ENCODE measurements at regions not wholly inside any gene's neighbourhood (a gene's known extent, or its start where the extent isn't known, plus 50 kb on each side); places are given as distances from the start of the nearest gene placed in this dataset.

GRCh38 chr2:81250270-81250669, 945.7 kb upstream of the LRRTM1 start:
- no peaks in the 10 kb centered on the region for H3K4me1 ChIP-seq (ENCODE audit: control insufficient read depth, insufficient read depth, low read length)

DNA sequence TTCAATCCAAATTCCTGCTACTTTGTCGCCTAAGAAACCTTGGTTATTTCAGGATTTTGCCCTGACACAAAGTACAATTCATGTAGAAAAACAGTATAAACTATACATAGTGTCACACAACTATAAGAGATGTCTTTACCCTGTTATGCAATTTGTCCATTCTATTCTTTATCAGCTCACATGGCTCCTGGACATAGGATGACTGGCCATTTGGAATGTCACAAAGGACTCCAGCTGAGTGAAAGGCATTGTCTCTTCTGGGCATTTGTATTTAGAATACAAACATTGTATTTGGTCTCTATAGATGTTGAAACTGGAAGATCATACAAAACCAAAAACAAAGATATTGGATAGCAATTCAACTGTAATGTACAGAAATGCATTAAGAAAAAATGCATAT, 944.6 kb upstream of the LRRTM1 start:
- H3K9me3 ChIP-seq (ENCODE audit: control insufficient read depth, low read length): no peaks in the 10 kb centered on the region
- H3K4me3 ChIP-seq (ENCODE audit: low read length): no peak overlapping the region
- H3K36me3 ChIP-seq (ENCODE audit: control insufficient read depth, insufficient read depth, low read length, severe bottlenecking): no peaks in the 10 kb centered on the region
- DNase-seq (ENCODE audit: low read depth): no peak
- H3K4me1 ChIP-seq (ENCODE audit: control insufficient read depth, insufficient read depth, low read length): no peaks in the 10 kb centered on the region
- no peaks in the 10 kb centered on the region for H3K27me3 ChIP-seq (replicated peaks; ENCODE audit: control insufficient read depth, insufficient read depth, low read length)
- H3K9ac ChIP-seq (ENCODE audit: low read length): no peak overlapping the region

More at GRCh38 chr2:81250270-81250669, 945.7 kb upstream of the LRRTM1 start:
- Histone ChIP-seq H3K36me3 (ENCODE audit: control insufficient read depth, insufficient read depth, low read length, severe bottlenecking) (no peaks in the 10 kb centered on the region), H3K9ac (ENCODE audit: low read length) (no peak overlapping the region), H3K9me3 (ENCODE audit: control insufficient read depth, low read length) (no peaks in the 10 kb centered on the region), H3K4me3 (ENCODE audit: low read length) (no peak overlapping the region), H3K27me3 (replicated peaks; ENCODE audit: control insufficient read depth, insufficient read depth, low read length) (no peaks in the 10 kb centered on the region)
- no peak for DNase-seq (ENCODE audit: low read depth)

GRCh38 chr2:81247648-81248047, 943.1 kb upstream of the LRRTM1 start:
- no peaks in the 10 kb centered on the region for H3K27me3 ChIP-seq (replicated peaks; ENCODE audit: control insufficient read depth, insufficient read depth, low read length)
- no peak for DNase-seq (ENCODE audit: low read depth)
- H3K9me3 ChIP-seq (ENCODE audit: control insufficient read depth, low read length): no peaks in the 10 kb centered on the region
- no peaks in the 10 kb centered on the region for H3K36me3 ChIP-seq (ENCODE audit: control insufficient read depth, insufficient read depth, low read length, severe bottlenecking)
- no peaks in the 10 kb centered on the region for H3K4me1 ChIP-seq (ENCODE audit: control insufficient read depth, insufficient read depth, low read length)
- no peak overlapping the region for H3K4me3 ChIP-seq (ENCODE audit: low read length)
- H3K9ac ChIP-seq (ENCODE audit: low read length): no peak overlapping the region

GRCh38 chr2:81242501-81242900, 937.9 kb upstream of the LRRTM1 start:
- DNase-seq (ENCODE audit: low read depth): no peak

GRCh38 chr2:81238462-81238861, 933.9 kb upstream of the LRRTM1 start:
- DNase-seq (ENCODE audit: low read depth): peak; percentile 16
- Histone ChIP-seq H3K36me3 (ENCODE audit: control insufficient read depth, insufficient read depth, low read length, severe bottlenecking) (no peaks in the 10 kb centered on the region), H3K9me3 (ENCODE audit: control insufficient read depth, low read length) (peaks cover 3% of the 10 kb centered on the region), H3K9ac (ENCODE audit: low read length) (no peak overlapping the region), H3K27me3 (replicated peaks; ENCODE audit: control insufficient read depth, insufficient read depth, low read length) (no peaks in the 10 kb centered on the region), H3K4me3 (ENCODE audit: low read length) (no peak overlapping the region), H3K4me1 (ENCODE audit: control insufficient read depth, insufficient read depth, low read length) (no peaks in the 10 kb centered on the region)

More at GRCh38 chr2:81242501-81242900, 937.9 kb upstream of the LRRTM1 start:
- H3K36me3 ChIP-seq (ENCODE audit: control insufficient read depth, insufficient read depth, low read length, severe bottlenecking): no peaks in the 10 kb centered on the region
- H3K27me3 ChIP-seq (replicated peaks; ENCODE audit: control insufficient read depth, insufficient read depth, low read length): no peaks in the 10 kb centered on the region
- H3K4me1 ChIP-seq (ENCODE audit: control insufficient read depth, insufficient read depth, low read length): no peaks in the 10 kb centered on the region
- no peak overlapping the region for H3K9ac ChIP-seq (ENCODE audit: low read length)
- H3K9me3 ChIP-seq (ENCODE audit: control insufficient read depth, low read length): peaks cover 3% of the 10 kb centered on the region
- H3K4me3 ChIP-seq (ENCODE audit: low read length): no peak overlapping the region

DNA sequence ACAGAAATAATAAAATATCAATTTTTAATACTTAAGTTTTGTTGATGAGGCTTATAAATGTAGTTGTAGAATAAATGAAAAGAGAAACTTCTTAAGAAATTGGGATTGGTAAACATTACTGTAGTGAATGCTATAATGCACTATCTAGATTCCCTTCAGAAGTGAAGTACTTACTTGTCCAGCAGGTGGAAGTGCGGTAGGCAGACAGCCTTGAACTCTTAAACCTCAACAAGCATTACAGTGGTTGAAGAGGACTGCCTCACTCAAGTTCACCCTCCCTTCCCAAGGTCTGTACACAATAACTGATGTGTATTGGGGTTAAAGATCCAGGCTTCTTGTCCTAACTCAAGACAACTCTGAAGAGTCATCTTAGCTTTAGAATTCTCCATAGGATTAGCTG, 931.0 kb upstream of the LRRTM1 start:
- no peak for DNase-seq (ENCODE audit: low read depth)
- Histone ChIP-seq H3K9ac (ENCODE audit: low read length) (no peak overlapping the region), H3K27me3 (replicated peaks; ENCODE audit: control insufficient read depth, insufficient read depth, low read length) (no peaks in the 10 kb centered on the region), H3K4me3 (ENCODE audit: low read length) (no peak overlapping the region), H3K4me1 (ENCODE audit: control insufficient read depth, insufficient read depth, low read length) (no peaks in the 10 kb centered on the region), H3K36me3 (ENCODE audit: control insufficient read depth, insufficient read depth, low read length, severe bottlenecking) (no peaks in the 10 kb centered on the region), H3K9me3 (ENCODE audit: control insufficient read depth, low read length) (peaks cover 3% of the 10 kb centered on the region)

DNA sequence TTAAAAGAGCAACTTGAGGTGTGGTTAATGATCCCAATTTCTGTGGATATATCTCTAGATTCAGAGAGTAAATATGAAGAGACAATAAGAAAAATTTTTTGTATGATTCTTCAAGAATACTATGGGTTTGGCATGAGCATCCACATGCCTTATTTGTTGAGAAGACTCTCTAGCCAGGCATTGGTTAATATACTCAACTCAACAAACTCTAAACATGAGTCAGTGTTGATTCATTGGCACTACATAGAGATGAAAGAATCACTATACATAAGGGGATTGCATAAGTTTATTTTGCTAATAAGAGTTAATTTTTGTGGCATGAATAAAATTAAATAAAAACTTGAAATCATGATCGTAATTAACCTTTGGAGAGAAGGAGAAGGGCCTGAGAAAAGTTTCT, 930.2 kb upstream of the LRRTM1 start:
- no peak overlapping the region for H3K4me3 ChIP-seq (ENCODE audit: low read length)
- H3K27me3 ChIP-seq (replicated peaks; ENCODE audit: control insufficient read depth, insufficient read depth, low read length): no peaks in the 10 kb centered on the region
- peaks cover 3% of the 10 kb centered on the region for H3K9me3 ChIP-seq (ENCODE audit: control insufficient read depth, low read length)
- no peak for DNase-seq (ENCODE audit: low read depth)
- no peak overlapping the region for H3K9ac ChIP-seq (ENCODE audit: low read length)
- H3K4me1 ChIP-seq (ENCODE audit: control insufficient read depth, insufficient read depth, low read length): no peaks in the 10 kb centered on the region
- no peaks in the 10 kb centered on the region for H3K36me3 ChIP-seq (ENCODE audit: control insufficient read depth, insufficient read depth, low read length, severe bottlenecking)

DNA sequence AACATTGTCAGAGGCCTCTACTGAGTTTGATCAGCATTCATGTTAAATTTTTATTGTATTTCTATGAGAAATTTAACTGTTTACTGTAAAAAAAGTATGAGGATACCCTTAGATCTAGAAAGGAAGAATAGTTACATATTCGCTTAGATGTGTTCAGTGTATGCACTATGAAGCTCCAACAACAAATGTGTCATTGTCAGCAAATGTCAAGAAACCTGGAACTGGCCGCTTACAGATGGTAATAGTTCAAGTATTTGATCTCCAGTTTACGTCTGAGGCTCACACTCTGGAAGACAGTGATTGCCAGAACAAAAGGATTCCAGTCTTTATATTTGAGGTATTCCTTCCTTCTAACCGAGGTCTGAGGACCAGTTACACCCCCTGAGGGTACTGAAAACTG, 921.2 kb upstream of the LRRTM1 start:
- Histone ChIP-seq H3K9ac (ENCODE audit: low read length) (no peak overlapping the region), H3K9me3 (ENCODE audit: control insufficient read depth, low read length) (no peaks in the 10 kb centered on the region)

GRCh38 chr2:81213598-81213997, 909.0 kb upstream of the LRRTM1 start:
- H3K4me3 ChIP-seq (ENCODE audit: low read length): no peak overlapping the region
- H3K4me1 ChIP-seq (ENCODE audit: control insufficient read depth, insufficient read depth, low read length): no peaks in the 10 kb centered on the region
- H3K36me3 ChIP-seq (ENCODE audit: control insufficient read depth, insufficient read depth, low read length, severe bottlenecking): no peaks in the 10 kb centered on the region
- no peak overlapping the region for H3K9ac ChIP-seq (ENCODE audit: low read length)
- no peak for DNase-seq (ENCODE audit: low read depth)
- no peaks in the 10 kb centered on the region for H3K9me3 ChIP-seq (ENCODE audit: control insufficient read depth, low read length)
- H3K27me3 ChIP-seq (replicated peaks; ENCODE audit: control insufficient read depth, insufficient read depth, low read length): no peaks in the 10 kb centered on the region

More for the DNA sequence above, 921.2 kb upstream of the LRRTM1 start:
- no peak for DNase-seq (ENCODE audit: low read depth)
- Histone ChIP-seq H3K36me3 (ENCODE audit: control insufficient read depth, insufficient read depth, low read length, severe bottlenecking) (no peaks in the 10 kb centered on the region), H3K27me3 (replicated peaks; ENCODE audit: control insufficient read depth, insufficient read depth, low read length) (no peaks in the 10 kb centered on the region), H3K4me3 (ENCODE audit: low read length) (no peak overlapping the region), H3K4me1 (ENCODE audit: control insufficient read depth, insufficient read depth, low read length) (no peaks in the 10 kb centered on the region)

DNA sequence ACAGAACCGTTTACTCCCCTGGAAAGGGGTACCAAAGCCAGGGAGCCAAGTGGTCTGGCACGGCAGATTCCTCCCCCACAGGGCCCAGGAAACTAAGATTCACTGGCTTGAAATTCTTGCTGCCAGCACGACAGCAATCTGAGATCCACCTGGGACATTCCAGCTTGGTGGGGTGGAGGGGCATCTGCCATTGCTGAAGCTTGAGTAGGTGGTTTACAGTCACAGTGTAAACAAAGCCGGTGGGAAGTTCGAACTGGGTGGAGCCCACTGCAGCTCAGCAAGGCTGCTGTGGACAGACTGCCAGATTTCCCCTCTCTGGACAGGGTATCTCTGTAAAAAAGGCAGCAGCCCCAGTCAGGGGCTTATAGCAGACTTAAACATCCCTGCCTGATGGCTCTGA, 901.7 kb upstream of the LRRTM1 start:
- Histone ChIP-seq H3K9me3 (ENCODE audit: control insufficient read depth, low read length) (no peaks in the 10 kb centered on the region), H3K4me1 (ENCODE audit: control insufficient read depth, insufficient read depth, low read length) (no peaks in the 10 kb centered on the region), H3K36me3 (ENCODE audit: control insufficient read depth, insufficient read depth, low read length, severe bottlenecking) (no peaks in the 10 kb centered on the region), H3K27me3 (replicated peaks; ENCODE audit: control insufficient read depth, insufficient read depth, low read length) (no peaks in the 10 kb centered on the region), H3K4me3 (ENCODE audit: low read length) (no peak overlapping the region), H3K9ac (ENCODE audit: low read length) (no peak overlapping the region)
- DNase-seq (ENCODE audit: low read depth): no peak

- Histone ChIP-seq H3K27me3 (replicated peaks; ENCODE audit: control insufficient read depth, insufficient read depth, low read length) (no peaks in the 10 kb centered on the region), H3K4me3 (ENCODE audit: low read length) (no peak overlapping the region), H3K4me1 (ENCODE audit: control insufficient read depth, insufficient read depth, low read length) (no peaks in the 10 kb centered on the region), H3K9ac (ENCODE audit: low read length) (no peak overlapping the region), H3K36me3 (ENCODE audit: control insufficient read depth, insufficient read depth, low read length, severe bottlenecking) (no peaks in the 10 kb centered on the region), H3K9me3 (ENCODE audit: control insufficient read depth, low read length) (no peaks in the 10 kb centered on the region)
- no peak for DNase-seq (ENCODE audit: low read depth)
These were observed 892.5 kb upstream of the LRRTM1 start for GRCh38 chr2:81196933-81197628.

DNA sequence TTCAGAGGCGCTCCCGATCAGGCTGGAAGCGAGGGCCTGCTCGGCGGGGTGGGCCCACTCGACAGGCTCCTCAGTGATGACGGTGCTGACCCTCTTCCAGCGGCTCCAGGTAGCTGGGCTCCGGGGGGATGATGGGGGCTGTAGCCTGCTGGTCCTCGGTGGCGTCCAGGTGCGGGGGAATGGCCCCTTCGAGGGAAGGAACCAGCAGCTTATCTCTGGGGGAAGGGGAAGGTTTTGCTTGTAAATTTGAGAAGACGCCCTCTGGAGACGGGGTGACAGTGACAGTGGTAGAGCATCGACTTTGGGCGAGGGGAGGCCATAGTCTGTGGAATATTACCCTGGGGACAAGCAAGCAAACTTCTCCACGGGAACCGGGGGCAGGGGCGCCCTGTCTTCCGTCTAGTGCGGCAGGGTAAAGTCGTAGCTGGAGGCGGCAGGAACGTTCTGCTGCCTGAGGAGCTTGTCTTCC, 891.9 kb upstream of the LRRTM1 start:
- Histone ChIP-seq H3K4me3 (ENCODE audit: low read length) (no peak overlapping the region), H3K36me3 (ENCODE audit: control insufficient read depth, insufficient read depth, low read length, severe bottlenecking) (no peaks in the 10 kb centered on the region), H3K9me3 (ENCODE audit: control insufficient read depth, low read length) (no peaks in the 10 kb centered on the region), H3K4me1 (ENCODE audit: control insufficient read depth, insufficient read depth, low read length) (no peaks in the 10 kb centered on the region), H3K9ac (ENCODE audit: low read length) (no peak overlapping the region), H3K27me3 (replicated peaks; ENCODE audit: control insufficient read depth, insufficient read depth, low read length) (no peaks in the 10 kb centered on the region)
- DNase-seq (ENCODE audit: low read depth): no peak
